LHCN-M2 (cell line): ENCODE measurements at regions not wholly inside any gene's neighbourhood (a gene's known extent, or its start where the extent isn't known, plus 50 kb on each side); places are given as distances from the start of the nearest gene placed in this dataset.
"Not testable (repeated sequence)": the region's sequence is repeated elsewhere in the genome, so short reads cannot be mapped to it uniquely, and the experiment has no call there.

Experiments
- DNase-seq: peaks from one replicate; pipeline ENCODE4 v3.0.0-alpha.2; 2012; ENCODE audit warnings: low read depth

GRCh38 chr3:162525771-162526170 is 1029.2 kb downstream of the OTOL1 start:
- peak; percentile 56 for DNase-seq

- no peak for DNase-seq
These were observed 1037.8 kb downstream of the OTOL1 start for GRCh38 chr3:162534431-162534830.

- DNase-seq = no peak
These were observed 1041.9 kb downstream of the OTOL1 start for GRCh38 chr3:162538491-162538890.

DNA sequence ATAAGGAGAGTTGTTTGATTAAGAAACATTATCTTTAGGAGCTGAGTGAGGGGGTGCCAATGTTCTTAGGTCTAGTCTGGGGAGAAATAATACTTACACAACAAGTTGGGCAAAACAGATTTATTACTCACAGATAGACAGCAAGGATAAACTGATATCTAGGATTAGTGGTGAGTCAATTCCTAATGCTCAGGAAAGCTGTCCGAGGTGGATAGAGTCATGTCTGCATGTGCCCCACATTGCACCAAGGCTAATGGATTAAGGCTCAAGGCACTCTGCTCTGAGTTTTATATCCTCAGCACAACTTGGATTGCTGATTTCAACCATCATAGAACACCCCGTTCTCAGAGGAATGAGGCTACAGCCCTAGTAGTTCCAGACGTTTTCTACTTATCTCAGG is 1042.3 kb downstream of the OTOL1 start:
- DNase-seq = peak; percentile 60

DNA sequence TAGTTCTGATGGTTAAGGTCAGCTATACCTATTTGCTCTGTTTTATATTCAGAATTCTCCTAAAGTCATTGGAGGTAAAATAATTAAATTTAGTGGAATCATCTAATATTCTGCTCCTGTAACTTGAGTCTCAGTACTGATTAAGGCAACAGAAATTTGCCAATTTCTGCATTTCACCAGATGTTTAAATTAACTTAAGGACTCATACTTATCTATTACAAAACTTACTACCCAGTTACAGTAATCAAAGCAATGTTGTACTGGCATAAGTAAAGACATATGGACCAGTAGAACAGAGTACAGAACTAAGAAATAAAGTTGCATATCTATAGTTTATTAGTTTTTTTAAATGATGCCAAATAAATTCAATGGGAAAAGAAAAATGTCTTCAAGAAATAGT is 1043.8 kb downstream of the OTOL1 start:
- no peak for DNase-seq

- no peak for DNase-seq
These were observed 1045.3 kb downstream of the OTOL1 start for GRCh38 chr3:162541923-162542322.

DNA sequence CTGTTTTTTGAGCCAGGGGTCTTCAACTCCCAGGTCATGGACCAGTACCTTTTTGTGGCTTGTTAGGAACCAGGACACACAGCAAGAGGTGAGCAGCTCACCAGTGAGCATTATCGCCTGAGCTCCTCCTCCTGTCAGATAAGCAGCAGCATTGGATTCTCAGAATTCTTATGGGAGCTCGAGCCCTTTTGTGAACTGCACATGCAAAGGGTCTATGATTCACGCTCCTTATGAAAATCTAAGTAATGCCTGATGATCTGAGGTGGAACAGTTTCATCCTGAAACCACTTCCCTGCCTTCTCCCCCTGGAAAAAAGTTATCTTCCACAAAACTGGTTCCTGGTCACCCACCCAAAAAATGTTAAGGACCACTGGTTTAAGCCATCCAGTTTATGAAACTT is 1047.6 kb downstream of the OTOL1 start:
- DNase-seq = no peak

- no peak for DNase-seq
These were observed 1050.3 kb downstream of the OTOL1 start for GRCh38 chr3:162546910-162547309.

DNA sequence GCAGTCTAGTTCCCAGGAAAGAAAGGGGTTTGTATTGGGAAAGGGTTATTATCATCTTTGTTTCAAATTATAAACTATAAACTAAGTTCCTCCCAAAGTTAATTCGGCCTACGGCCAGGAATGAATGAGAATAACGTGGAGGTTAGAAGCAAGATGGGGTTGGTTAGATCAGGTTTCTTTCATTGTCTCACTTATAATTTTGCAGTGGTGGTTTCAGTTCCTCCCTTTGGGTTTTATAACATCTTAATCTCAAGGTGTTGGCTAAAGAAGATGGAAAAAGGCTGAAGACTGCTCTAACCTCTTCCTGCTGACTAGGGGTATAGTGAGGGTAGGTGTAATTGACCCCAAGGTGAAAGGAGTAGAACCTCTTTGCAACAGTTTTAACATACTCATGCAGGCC is 1050.7 kb downstream of the OTOL1 start:
- no peak for DNase-seq

DNA sequence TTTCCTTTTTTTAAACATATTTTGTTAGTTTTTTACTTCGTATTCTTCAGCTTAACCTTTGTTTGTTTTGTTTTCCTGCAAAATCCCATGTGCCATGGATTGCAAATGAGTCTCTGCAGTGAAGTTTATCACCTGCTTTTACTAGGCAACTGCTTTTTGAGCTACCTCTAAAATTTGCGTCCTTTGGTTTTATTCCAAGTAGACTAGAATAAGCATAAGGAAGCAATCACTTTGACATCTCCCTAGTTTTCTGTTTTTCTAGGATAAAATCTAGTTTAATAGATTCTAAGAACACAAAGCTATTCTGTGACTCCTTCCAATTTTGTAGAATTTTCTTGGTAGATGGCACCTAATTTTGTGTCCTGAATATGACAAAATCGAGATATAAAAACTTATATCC is 1059.2 kb downstream of the OTOL1 start:
- DNase-seq = no peak

- no peak for DNase-seq
These were observed 1061.4 kb downstream of the OTOL1 start for GRCh38 chr3:162558016-162558415.

DNA sequence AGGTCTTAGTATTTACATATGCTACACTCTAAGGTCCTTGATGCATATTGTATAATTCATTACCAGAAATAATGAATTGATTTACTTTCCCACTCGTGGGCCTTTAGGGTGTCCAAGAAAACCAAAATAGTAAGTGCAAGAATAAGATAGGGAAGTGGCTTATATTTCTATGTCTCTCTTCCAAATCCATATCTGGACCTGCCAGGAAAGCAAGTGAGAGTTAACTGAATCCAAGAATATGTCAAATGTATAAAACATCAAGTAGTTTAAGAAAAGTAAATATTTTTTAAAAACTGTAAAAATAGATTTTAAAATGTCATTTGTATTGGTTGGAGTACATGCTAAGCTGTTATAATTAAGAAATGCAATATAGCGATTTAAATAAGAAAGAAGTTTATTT is 1072.1 kb downstream of the OTOL1 start:
- no peak for DNase-seq

DNA sequence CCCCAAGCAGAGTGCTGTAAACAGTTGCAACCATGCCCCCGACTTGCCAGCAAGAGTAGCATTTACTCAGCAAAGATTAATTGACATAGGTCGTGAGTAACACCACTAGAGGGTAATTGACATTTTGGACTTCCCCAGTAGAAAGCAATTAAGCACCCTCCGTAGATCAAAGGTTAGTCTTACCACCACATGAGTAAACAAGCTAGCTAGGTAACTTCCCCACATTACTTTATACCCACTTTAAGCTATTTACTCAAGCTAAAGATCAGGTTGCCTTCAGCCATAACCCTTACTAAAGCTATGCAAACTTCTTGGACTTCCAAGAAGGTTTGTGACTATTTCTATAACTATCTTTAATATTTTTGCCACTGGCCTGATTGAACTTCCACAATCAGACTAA is 1072.7 kb downstream of the OTOL1 start:
- no peak for DNase-seq

DNA sequence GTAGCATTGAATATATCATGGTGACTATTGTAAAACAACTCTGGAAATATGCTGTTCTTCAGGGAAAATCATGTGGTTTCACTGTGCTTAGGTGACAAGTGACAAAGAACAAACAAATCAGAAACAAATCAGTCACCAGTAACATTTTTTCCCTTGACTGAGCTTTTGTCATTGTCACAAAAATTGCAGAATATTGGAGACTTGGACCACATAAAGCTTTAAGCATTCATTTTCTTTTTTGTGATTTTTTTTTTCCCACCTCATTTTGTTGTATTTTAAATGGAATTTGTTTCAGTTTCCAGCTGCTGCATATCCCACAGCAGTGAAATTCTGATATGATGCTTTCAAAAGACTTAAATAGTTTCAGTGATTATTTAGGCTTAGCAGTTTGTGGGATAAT is 1088.4 kb downstream of the OTOL1 start:
- no peak for DNase-seq

DNA sequence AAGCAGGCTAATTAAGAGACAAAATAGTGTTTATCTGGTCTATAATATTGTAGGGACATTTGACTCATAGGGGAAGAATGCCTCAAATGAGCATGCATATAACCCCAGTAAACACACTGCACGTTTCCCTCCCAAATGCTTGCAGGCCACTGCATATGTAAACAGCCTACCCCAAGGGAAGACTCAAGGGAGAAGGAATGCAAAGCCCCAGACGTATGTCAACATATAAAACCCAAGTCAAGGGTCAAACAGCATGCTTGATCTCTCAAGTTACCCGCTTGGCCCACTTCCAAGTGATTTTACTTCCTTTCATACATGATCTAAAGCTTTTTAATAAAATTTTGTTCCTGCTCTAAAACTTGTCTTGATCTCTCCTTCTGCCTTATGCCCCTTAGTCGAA is 1090.0 kb downstream of the OTOL1 start:
- DNase-seq = peak; percentile 61

DNA sequence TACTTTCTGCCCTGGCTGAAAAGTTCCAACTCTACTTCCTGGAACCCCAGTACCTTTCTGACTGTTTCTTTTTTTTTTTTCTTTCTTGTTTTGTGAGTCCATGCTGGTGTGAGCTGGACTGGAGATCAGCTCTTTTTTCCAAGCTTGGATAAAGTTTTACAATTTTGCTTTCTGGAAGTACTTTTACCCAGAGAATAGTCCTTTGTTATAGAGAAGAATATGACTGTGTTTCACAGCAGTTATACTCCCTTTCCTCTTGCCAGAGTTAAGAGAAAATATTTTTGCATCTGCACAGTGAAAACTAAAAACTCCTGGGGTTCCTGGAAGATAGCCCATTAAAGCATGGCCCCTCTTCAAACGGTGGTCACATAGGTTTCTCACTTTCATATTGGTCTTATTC is 1100.6 kb downstream of the OTOL1 start:
- no peak for DNase-seq

GRCh38 chr3:162598500-162598899 is 1101.9 kb downstream of the OTOL1 start:
- peak; percentile 60 for DNase-seq

GRCh38 chr3:162599742-162600141 is 1103.1 kb downstream of the OTOL1 start:
- DNase-seq = not testable (repeated sequence)

- DNase-seq = no peak
These were observed 1104.6 kb downstream of the OTOL1 start for GRCh38 chr3:162601101-162601670.

DNA sequence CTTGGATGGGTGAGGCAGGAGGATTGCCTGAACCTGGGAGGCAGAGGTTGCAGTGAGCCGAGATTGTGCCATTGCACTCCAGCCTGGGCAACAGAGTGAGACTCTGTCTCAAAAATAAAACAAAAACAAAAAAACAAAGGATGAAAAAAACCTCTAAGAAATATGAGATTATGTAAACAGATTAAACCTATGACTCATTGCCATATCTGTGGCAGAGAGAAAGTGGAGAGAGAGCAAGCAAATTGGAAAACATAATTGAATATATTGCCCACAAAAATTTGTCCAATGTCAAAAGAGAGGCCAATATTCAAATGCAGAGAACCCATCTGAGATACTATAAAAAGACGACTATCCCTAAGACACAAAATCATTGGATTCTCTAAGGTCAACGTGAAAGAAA is 1106.0 kb downstream of the OTOL1 start:
- DNase-seq = peak; percentile 56

DNA sequence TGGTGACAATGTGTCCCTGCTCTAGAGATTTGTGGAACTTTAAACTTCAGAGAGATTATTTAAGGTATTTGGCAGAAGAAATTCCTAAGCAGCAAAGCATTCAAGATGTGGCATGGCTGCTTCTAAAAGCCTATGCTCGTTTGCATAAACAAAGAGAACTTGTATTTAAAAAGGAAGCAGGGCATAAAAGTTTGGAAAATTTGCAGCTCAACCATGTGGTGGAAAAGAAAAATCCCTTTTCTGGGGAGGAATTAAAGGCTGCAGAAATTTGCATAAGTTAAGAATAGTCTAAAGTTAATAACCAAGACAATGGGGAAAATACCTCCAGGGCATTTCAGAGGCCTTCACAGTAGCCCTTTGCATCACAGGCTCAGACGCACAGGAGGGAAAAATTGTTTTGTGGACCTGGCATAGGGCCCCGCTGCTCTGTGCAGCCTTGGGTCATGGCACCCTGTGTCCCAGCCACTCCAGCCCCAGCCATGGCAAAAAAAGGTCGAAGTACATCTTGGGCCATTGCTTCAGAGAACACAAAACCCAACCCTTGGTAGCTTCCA is 1109.1 kb downstream of the OTOL1 start:
- no peak for DNase-seq

DNA sequence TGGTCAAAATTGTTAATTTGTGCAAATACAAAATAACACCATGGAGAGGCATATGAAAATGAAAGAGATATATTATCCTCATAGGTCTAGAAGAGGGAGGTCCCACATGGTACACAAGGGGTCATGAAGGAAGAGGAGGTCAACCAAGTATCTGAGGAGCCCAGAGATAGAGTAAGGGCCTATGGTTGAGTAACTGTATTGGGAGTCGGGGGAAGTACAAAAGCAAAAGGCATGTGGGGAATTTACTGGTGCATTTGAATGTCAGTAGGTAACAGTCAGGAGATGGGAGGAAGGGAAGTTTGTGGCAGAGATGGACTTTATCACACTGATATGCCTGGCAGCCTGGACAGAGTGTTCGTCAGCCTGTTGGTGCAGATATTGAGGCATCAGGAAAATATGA is 1113.7 kb downstream of the OTOL1 start:
- DNase-seq = no peak

DNA sequence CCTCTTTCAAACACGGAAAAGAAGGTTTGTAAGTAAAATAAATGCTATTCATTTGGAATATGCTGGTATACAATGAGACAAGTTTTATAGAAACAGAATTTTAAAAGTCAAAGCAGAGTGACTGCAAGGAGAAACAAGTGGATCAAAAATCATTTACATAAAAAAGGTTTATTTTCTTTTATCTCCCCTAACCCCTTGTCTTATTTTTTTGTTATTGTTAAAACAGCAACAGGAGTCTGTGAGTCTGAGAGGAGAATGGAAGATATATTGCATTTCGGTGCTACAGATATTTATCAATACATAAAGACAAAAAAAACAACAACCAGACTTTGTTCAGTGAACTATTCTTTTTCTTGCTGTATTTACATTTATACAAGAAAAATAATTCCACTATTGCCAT is 1116.4 kb downstream of the OTOL1 start:
- no peak for DNase-seq

GRCh38 chr3:162626172-162626571 is 1129.6 kb downstream of the OTOL1 start:
- no peak for DNase-seq
